HG02938 (cell line): ENCODE measurements at regions not wholly inside any gene's neighbourhood (a gene's known extent, or its start where the extent isn't known, plus 50 kb on each side); places are given as distances from the start of the nearest gene placed in this dataset.
"Not testable (repeated sequence)": the region's sequence is repeated elsewhere in the genome, so short reads cannot be mapped to it uniquely, and the experiment has no call there.

ENCODE experiments used
- ATAC-seq: cut with Tn5 transposase; IDR thresholded peaks from one replicate; pipeline ENCODE4 v1.9.1; 2021; ENCODE audit warnings: mild to moderate bottlenecking, moderate library complexity; ENCODE audit not compliant: unreplicated experiment

- ATAC-seq = peak; percentile 97
Observed at GRCh38 chr10:84012831-84013458, 126.4 kb upstream of the GHITM start.

- no peak for ATAC-seq
Observed at GRCh38 chr10:84015877-84016595, 123.3 kb upstream of the GHITM start.

- ATAC-seq = no peak
Observed at GRCh38 chr10:84018826-84019225, 120.5 kb upstream of the GHITM start.

GRCh38 chr10:84019854-84020458 is 119.4 kb upstream of the GHITM start:
- not testable (repeated sequence) for ATAC-seq

- ATAC-seq = no peak
Observed at GRCh38 chr10:84026821-84027257, 112.5 kb upstream of the GHITM start.

GRCh38 chr10:84029840-84030239 is 109.5 kb upstream of the GHITM start:
- ATAC-seq = no peak

- no peak for ATAC-seq
Observed at GRCh38 chr10:84038035-84038434, 101.3 kb upstream of the GHITM start.

GRCh38 chr10:84039957-84040356 is 99.4 kb upstream of the GHITM start:
- ATAC-seq = no peak

GRCh38 chr10:84047258-84048010 is 91.9 kb upstream of the GHITM start:
- ATAC-seq = no peak

GRCh38 chr10:84049645-84050011 is 89.7 kb upstream of the GHITM start:
- ATAC-seq = no peak

GRCh38 chr10:84053626-84054025 is 85.7 kb upstream of the GHITM start:
- no peak for ATAC-seq

- no peak for ATAC-seq
Observed at GRCh38 chr10:84054743-84055142, 84.6 kb upstream of the GHITM start.

GRCh38 chr10:84059526-84059925 is 79.8 kb upstream of the GHITM start:
- no peak for ATAC-seq

GRCh38 chr10:84063440-84063839 is 75.9 kb upstream of the GHITM start:
- ATAC-seq = no peak

- no peak for ATAC-seq
Observed at GRCh38 chr10:84065804-84066601, 73.3 kb upstream of the GHITM start.

- ATAC-seq = no peak
Observed at GRCh38 chr10:84074521-84074920, 64.8 kb upstream of the GHITM start.

GRCh38 chr10:84075226-84076046 is 63.9 kb upstream of the GHITM start:
- ATAC-seq = no peak

- no peak for ATAC-seq
Observed at GRCh38 chr10:84076047-84076388, 63.3 kb upstream of the GHITM start.

- peak; percentile 66 for ATAC-seq
Observed at GRCh38 chr10:84076540-84077195, 62.6 kb upstream of the GHITM start.
